ENCODE measurements at regions not wholly inside any gene's neighbourhood (a gene's known extent, or its start where the extent isn't known, plus 50 kb on each side); places are given as distances from the start of the nearest gene placed in this dataset.

GRCh38 chr4:10369517-10369916 lies 87.7 kb downstream of the ZNF518B start:
- no peak overlapping the region for H3K4me3 Mint-ChIP-seq (ENCODE audit: unreplicated experiment)
- TF ChIP-seq CTCF (IDR thresholded peaks at IDR 0.05; ENCODE audit: unreplicated experiment): no peak
- no peaks in the 10 kb centered on the region for H3K9me3 Mint-ChIP-seq (ENCODE audit: unreplicated experiment)
- POLR2A ChIA-PET: no interaction called here
- no peaks in the 10 kb centered on the region for H3K4me1 Mint-ChIP-seq (ENCODE audit: insufficient read depth, unreplicated experiment)
- intact Hi-C loops (cut with micrococcal nuclease): no loop called here
- DNase-seq (ENCODE audit: unreplicated experiment): no peak
- H3K27ac Mint-ChIP-seq (ENCODE audit: low read depth, unreplicated experiment): no peak overlapping the region
- CTCF ChIA-PET: interaction anchor here (0.6 to 1.8 kb wide), 5 partner anchors 11 to 204 kb away, joined by 3 to 9 read pairs (median 4); no protein-coding TSS in a partner anchor
- BruUV-seq (replicated peaks): no TSS peak
- no peaks in the 10 kb centered on the region for H3K36me3 Mint-ChIP-seq (ENCODE audit: insufficient read depth, unreplicated experiment)
- H3K27me3 Mint-ChIP-seq (ENCODE audit: insufficient read depth, unreplicated experiment): no peaks in the 10 kb centered on the region

- no peak for DNase-seq (ENCODE audit: unreplicated experiment)
- CTCF ChIA-PET: interaction anchor here (0.7 to 1.2 kb wide), 2 partner anchors 32 to 36 kb away, joined by 3 read pairs; no protein-coding TSS in a partner anchor
- intact Hi-C loops (cut with micrococcal nuclease): no loop called here
Observed at GRCh38 chr4:10366628-10367027, 90.6 kb downstream of the ZNF518B start.

GRCh38 chr4:10364194-10364593 lies 93.0 kb downstream of the ZNF518B start:
- CTCF ChIA-PET: interaction anchor here (0.6 to 0.9 kb wide), 2 partner anchors 62 to 199 kb away, joined by 3 to 7 read pairs; no protein-coding TSS in a partner anchor
- Mint-ChIP-seq H3K4me3 (ENCODE audit: unreplicated experiment) (no peak overlapping the region), H3K4me1 (ENCODE audit: insufficient read depth, unreplicated experiment) (no peaks in the 10 kb centered on the region), H3K27ac (ENCODE audit: low read depth, unreplicated experiment) (no peak overlapping the region), H3K27me3 (ENCODE audit: insufficient read depth, unreplicated experiment) (no peaks in the 10 kb centered on the region), H3K36me3 (ENCODE audit: insufficient read depth, unreplicated experiment) (no peaks in the 10 kb centered on the region), H3K9me3 (ENCODE audit: unreplicated experiment) (no peaks in the 10 kb centered on the region)
- BruUV-seq (replicated peaks): no TSS peak
- TF ChIP-seq CTCF (IDR thresholded peaks at IDR 0.05; ENCODE audit: unreplicated experiment): no peak
- POLR2A ChIA-PET: no interaction called here
- intact Hi-C loops (cut with micrococcal nuclease): no loop called here
- DNase-seq (ENCODE audit: unreplicated experiment): no peak

More at GRCh38 chr4:10366628-10367027, 90.6 kb downstream of the ZNF518B start:
- Mint-ChIP-seq H3K27ac (ENCODE audit: low read depth, unreplicated experiment) (no peak overlapping the region), H3K27me3 (ENCODE audit: insufficient read depth, unreplicated experiment) (no peaks in the 10 kb centered on the region), H3K4me3 (ENCODE audit: unreplicated experiment) (no peak overlapping the region), H3K36me3 (ENCODE audit: insufficient read depth, unreplicated experiment) (no peaks in the 10 kb centered on the region), H3K4me1 (ENCODE audit: insufficient read depth, unreplicated experiment) (no peaks in the 10 kb centered on the region), H3K9me3 (ENCODE audit: unreplicated experiment) (no peaks in the 10 kb centered on the region)
- TF ChIP-seq CTCF (IDR thresholded peaks at IDR 0.05; ENCODE audit: unreplicated experiment): no peak
- BruUV-seq (replicated peaks): no TSS peak
- POLR2A ChIA-PET: no interaction called here

GRCh38 chr4:10354746-10355145 lies 102.5 kb downstream of the ZNF518B start:
- H3K4me3 Mint-ChIP-seq (ENCODE audit: unreplicated experiment): no peak overlapping the region
- intact Hi-C loops (cut with micrococcal nuclease): no loop called here
- ChIA-PET POLR2A (no interaction called here), CTCF (no interaction called here)
- no peaks in the 10 kb centered on the region for H3K27me3 Mint-ChIP-seq (ENCODE audit: insufficient read depth, unreplicated experiment)
- H3K9me3 Mint-ChIP-seq (ENCODE audit: unreplicated experiment): peaks cover 22% of the 10 kb centered on the region
- peaks cover 6% of the 10 kb centered on the region for H3K36me3 Mint-ChIP-seq (ENCODE audit: insufficient read depth, unreplicated experiment)
- no peak for TF ChIP-seq CTCF (IDR thresholded peaks at IDR 0.05; ENCODE audit: unreplicated experiment)
- no peaks in the 10 kb centered on the region for H3K4me1 Mint-ChIP-seq (ENCODE audit: insufficient read depth, unreplicated experiment)
- H3K27ac Mint-ChIP-seq (ENCODE audit: low read depth, unreplicated experiment): no peak overlapping the region
- no peak for DNase-seq (ENCODE audit: unreplicated experiment)
- BruUV-seq (replicated peaks): no TSS peak
